SK-N-SH (cell line): ENCODE measurements at regions not wholly inside any gene's neighbourhood (a gene's known extent, or its start where the extent isn't known, plus 50 kb on each side); places are given as distances from the start of the nearest gene placed in this dataset.
A peak's percentile ranks its signal among the peaks of the same experiment; 100 is the strongest.

Experiments used
- CTCF ChIA-PET: fragments of 300-600, 350-600 bp; formaldehyde crosslinking; extraction: SDS; loops from one replicate; lab custom pipeline; 2021; lab: Yijun Ruan, JAX
- POLR2A ChIA-PET: fragments of 350-600 bp; sonication (Branson Sonifier 250); formaldehyde crosslinking; extraction: SDS; loops from one replicate; lab custom pipeline; 2020; ENCODE audit warnings: antibody characterized with exemption, inconsistent platforms; lab: Yijun Ruan, JAX
- DNase-seq: peaks from one replicate; pipeline ENCODE4 v3.0.0; 2012
- H2AFZ ChIP-seq: fragments of 200-600 bp; sonication (generic); 2 replicates; pipeline ENCODE4 v1.8.1; 2016; ENCODE audit warnings: antibody characterized with exemption, mild to moderate bottlenecking, low read depth
- H3F3A ChIP-seq: fragments of 200-600 bp; sonication (generic); replicated peaks from 2 replicates; pipeline ENCODE3; 2016; ENCODE audit warnings: antibody characterized with exemption, mild to moderate bottlenecking; ENCODE audit not compliant: insufficient read depth
- H3K27ac ChIP-seq, 2 experiments: fragments of 200-500 bp in 1 of 2; fragments of 200-600 bp in 1 of 2; sonication (Bioruptor generic) in 1 of 2; sonication (generic), shearing (Covaris generic) in 1 of 2; 2 replicates each; pipeline versions ENCODE4 v1.5.1 to v1.6.1; 2014 to 2016; ENCODE audit warnings: low read depth in 2 of 2, inconsistent platforms in 1 of 2, low read length in 1 of 2, mild to moderate bottlenecking in 1 of 2, mixed read lengths in 1 of 2
- H3K27me3 ChIP-seq: fragments of 200-600 bp; sonication (generic), shearing (Covaris generic); 2 replicates; pipeline ENCODE4 v1.6.1; 2016; ENCODE audit warnings: mixed run types; ENCODE audit not compliant: insufficient read depth
- H3K36me3 ChIP-seq, 2 experiments: fragments of 200-500 bp in 1 of 2; fragments of 200-600 bp in 1 of 2; sonication (Bioruptor generic) in 1 of 2; sonication (generic) in 1 of 2; replicated peaks in 1 of 2; 2 replicates each; pipeline versions ENCODE3 to v1.5.1; 2014 to 2016; ENCODE audit warnings: low read length in 1 of 2, mild to moderate bottlenecking in 1 of 2; ENCODE audit not compliant: insufficient read depth in 2 of 2, control insufficient read depth in 1 of 2
- H3K4me1 ChIP-seq, 2 experiments: fragments of 200-500 bp in 1 of 2; fragments of 200-600 bp in 1 of 2; sonication (Bioruptor generic) in 1 of 2; sonication (generic), shearing (Covaris generic) in 1 of 2; 2 replicates each; pipeline versions ENCODE4 v1.5.1 to v1.6.1; 2014 to 2016; ENCODE audit warnings: low read depth in 1 of 2, low read length in 1 of 2, mixed run types in 1 of 2; ENCODE audit not compliant: insufficient read depth in 2 of 2, control insufficient read depth in 1 of 2
- H3K4me2 ChIP-seq: fragments of 200-600 bp; sonication (generic), shearing (Covaris generic); 2 replicates; pipeline ENCODE4 v1.6.1; 2017; ENCODE audit warnings: mixed run types
- H3K4me3 ChIP-seq, 2 experiments: fragments of 200-500 bp in 1 of 2; fragments of 200-600 bp in 1 of 2; sonication (Bioruptor generic) in 1 of 2; sonication (generic), shearing (Covaris generic) in 1 of 2; 2 replicates each; pipeline versions ENCODE4 v1.5.1 to v1.8.1; 2014 to 2016; ENCODE audit warnings: low read depth in 2 of 2, inconsistent platforms in 1 of 2, low read length in 1 of 2, mild to moderate bottlenecking in 1 of 2, mixed read lengths in 1 of 2, moderate library complexity in 1 of 2
- H3K79me2 ChIP-seq: fragments of 200-600 bp; sonication (generic); 2 replicates; pipeline ENCODE4 v1.8.1; 2017; ENCODE audit warnings: mild to moderate bottlenecking; ENCODE audit not compliant: insufficient read depth
- H3K9ac ChIP-seq: fragments of 200-600 bp; sonication (generic); 2 replicates; pipeline ENCODE4 v1.6.1; 2017; ENCODE audit warnings: mixed run types
- H3K9me2 ChIP-seq: fragments of 200-600 bp; sonication (generic); 2 replicates; pipeline ENCODE4 v1.6.1; 2017; ENCODE audit warnings: mixed run types
- H3K9me3 ChIP-seq: fragments of 200-600 bp; sonication (generic); 2 replicates; pipeline ENCODE4 v1.6.1; 2017; ENCODE audit warnings: mixed run types, mild to moderate bottlenecking, moderate library complexity
- H4K20me1 ChIP-seq: fragments of 200-600 bp; sonication (generic); 2 replicates; pipeline ENCODE4 v1.6.1; 2017; ENCODE audit warnings: mild to moderate bottlenecking, mixed run types; ENCODE audit not compliant: insufficient read depth
- EZH2phosphoT487 ChIP-seq: fragments of 200-600 bp; sonication (generic); IDR thresholded peaks from 2 replicates; pipeline ENCODE4 v1.6.1; 2017; ENCODE audit warnings: low read depth, mixed run types, mild to moderate bottlenecking, antibody characterized with exemption, moderate library complexity, borderline replicate concordance
- FOSL2 ChIP-seq: IDR thresholded peaks from 2 replicates; pipeline ENCODE4 v1.4.0; 2012; ENCODE audit warnings: low read depth, mild to moderate bottlenecking, moderate library complexity, borderline replicate concordance
- FOXM1 ChIP-seq: IDR thresholded peaks from 2 replicates; pipeline ENCODE4 v1.4.0; 2012; ENCODE audit warnings: low read depth, mild to moderate bottlenecking
- GABPA ChIP-seq: IDR thresholded peaks from 2 replicates; pipeline ENCODE4 v1.4.0; 2012; ENCODE audit warnings: low read depth, mild to moderate bottlenecking
- JUND ChIP-seq: IDR thresholded peaks from 2 replicates; pipeline ENCODE4 v1.4.0; 2012
- MXI1 ChIP-seq: IDR thresholded peaks from 2 replicates; pipeline ENCODE4 v1.6.1; 2012; ENCODE audit warnings: mild to moderate bottlenecking, low read depth, low read length, improper control_type of control experiment
- RAD21 ChIP-seq: IDR thresholded peaks from 2 replicates; pipeline ENCODE4 v1.6.1; 2012; ENCODE audit warnings: mild to moderate bottlenecking, low read length
- RCOR1 ChIP-seq: fragments of 150-350 bp; IDR thresholded peaks from 2 replicates; pipeline ENCODE4 v1.6.1; 2017; ENCODE audit warnings: antibody characterized with exemption, low read length
- SIN3A ChIP-seq: IDR thresholded peaks from 2 replicates; pipeline ENCODE4 v1.6.1; 2012; ENCODE audit warnings: low read depth, mild to moderate bottlenecking, low read length, moderate library complexity, borderline replicate concordance
- TCF12 ChIP-seq: IDR thresholded peaks from 2 replicates; pipeline ENCODE4 v1.4.0; 2012
- TEAD4 ChIP-seq: IDR thresholded peaks from 2 replicates; pipeline ENCODE4 v1.4.0; 2012; ENCODE audit warnings: mild to moderate bottlenecking, borderline replicate concordance; ENCODE audit not compliant: insufficient read depth
- YY1 ChIP-seq: IDR thresholded peaks from 2 replicates; pipeline ENCODE4 v1.4.0; 2012; ENCODE audit warnings: low read depth, mild to moderate bottlenecking
- WGBS: methylation state at CpG from one replicate; pipeline ENCODE4 v1.1.6; 2017; ENCODE audit warnings: low lambda C conversion rate; 5-methylcytosine and 5-hydroxymethylcytosine counted together
- TF ChIP-seq, protein P1 (sequence below): IDR thresholded peaks from 2 replicates; pipeline ENCODE4 v1.6.1; 2012; ENCODE audit warnings: mild to moderate bottlenecking, low read depth, low read length, moderate library complexity
- TF ChIP-seq, protein P2 (sequence below): IDR thresholded peaks from 2 replicates; pipeline ENCODE4 v1.4.0; 2012; ENCODE audit warnings: low read depth
- TF ChIP-seq, protein P3 (sequence below): fragments of 200-600 bp; sonication (generic); IDR thresholded peaks from 2 replicates; pipeline ENCODE4 v1.6.1; 2017; ENCODE audit warnings: antibody characterized with exemption, mild to moderate bottlenecking, moderate library complexity
- TF ChIP-seq, protein P4 (sequence below): IDR thresholded peaks from 2 replicates; pipeline ENCODE4 v1.4.0; 2012; ENCODE audit warnings: low read depth, borderline replicate concordance

DNA sequence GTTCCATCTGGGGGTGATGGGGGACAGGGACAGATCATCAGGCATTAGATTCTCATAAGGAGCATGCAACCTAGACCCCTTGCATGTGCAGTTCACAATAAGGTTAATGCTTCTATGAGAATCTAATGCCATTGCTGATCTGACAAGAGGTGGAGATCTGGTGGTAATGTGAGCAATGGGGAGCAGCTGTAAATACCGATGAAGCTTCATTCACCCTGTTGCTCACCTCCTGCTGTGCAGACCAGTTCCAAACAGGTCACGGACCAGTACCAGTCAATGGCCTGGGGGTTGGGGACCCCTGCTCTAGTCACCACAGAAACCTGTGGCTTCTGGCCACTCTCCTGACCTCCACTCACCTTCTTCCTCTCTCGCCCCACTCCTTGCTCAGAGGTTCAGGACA lies 229.9 kb downstream of the PTPRU start:
- 22% methylated on average over 3 of the region's 3 CpGs for WGBS
- H3K9me2 ChIP-seq: no peaks in the 10 kb centered on the region
- no peaks in the 10 kb centered on the region for H3F3A ChIP-seq
- peaks cover 0 to 48% of the 10 kb centered on the region in 2 experiments; a peak in 2 of 4 replicates for H3K4me1 ChIP-seq
- no peak for TF ChIP-seq MXI1
- no peak for TF ChIP-seq YY1
- no peak for TF ChIP-seq TEAD4
- peak overlapping the region in 1 of 2 experiments; percentile 22; a peak in 1 of 4 replicates for H3K27ac ChIP-seq
- DNase-seq: no peak
- no peaks in the 10 kb centered on the region for H3K27me3 ChIP-seq
- no peak overlapping the region for H2AFZ ChIP-seq
- H3K79me2 ChIP-seq: no peaks in the 10 kb centered on the region
- H3K36me3 ChIP-seq: no peaks in the 10 kb centered on the region
- no peak overlapping the region for H3K4me3 ChIP-seq
- H3K9me3 ChIP-seq: no peaks in the 10 kb centered on the region
- H3K4me2 ChIP-seq: no peak overlapping the region
- POLR2A ChIA-PET: no interaction called here
- no peaks in the 10 kb centered on the region for H4K20me1 ChIP-seq
- CTCF ChIA-PET: no interaction called here
- no peak overlapping the region for H3K9ac ChIP-seq

DNA sequence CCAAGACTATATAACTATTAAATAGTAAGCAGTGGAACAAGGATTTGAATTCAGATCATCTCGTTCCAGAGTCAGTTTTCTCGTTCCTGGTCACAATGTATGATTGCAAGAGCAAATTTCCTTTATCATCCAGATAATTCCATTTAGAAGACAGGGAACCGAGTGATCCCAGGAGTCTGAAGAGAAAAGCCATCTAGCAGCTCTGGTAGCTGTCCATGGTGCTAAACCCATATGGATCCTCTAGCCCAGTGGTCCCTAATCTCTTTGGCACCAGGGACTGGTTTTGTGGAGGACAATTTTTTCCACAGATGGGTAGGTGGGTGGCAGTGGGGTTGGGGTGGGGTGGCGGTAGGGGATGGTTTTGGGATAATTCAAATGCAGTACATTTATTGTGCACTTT lies 229.4 kb downstream of the PTPRU start:
- H3K4me1 ChIP-seq: peaks cover 0 to 48% of the 10 kb centered on the region in 2 experiments; a peak in 2 of 4 replicates
- no peak overlapping the region for H2AFZ ChIP-seq
- 16% methylated on average over 4 of the region's 4 CpGs for WGBS
- no peaks in the 10 kb centered on the region for H4K20me1 ChIP-seq
- H3K4me2 ChIP-seq: no peak overlapping the region
- H3F3A ChIP-seq: no peaks in the 10 kb centered on the region
- no peaks in the 10 kb centered on the region for H3K27me3 ChIP-seq
- no peak for DNase-seq
- no peak overlapping the region for H3K27ac ChIP-seq
- TF ChIP-seq, protein P1, sequence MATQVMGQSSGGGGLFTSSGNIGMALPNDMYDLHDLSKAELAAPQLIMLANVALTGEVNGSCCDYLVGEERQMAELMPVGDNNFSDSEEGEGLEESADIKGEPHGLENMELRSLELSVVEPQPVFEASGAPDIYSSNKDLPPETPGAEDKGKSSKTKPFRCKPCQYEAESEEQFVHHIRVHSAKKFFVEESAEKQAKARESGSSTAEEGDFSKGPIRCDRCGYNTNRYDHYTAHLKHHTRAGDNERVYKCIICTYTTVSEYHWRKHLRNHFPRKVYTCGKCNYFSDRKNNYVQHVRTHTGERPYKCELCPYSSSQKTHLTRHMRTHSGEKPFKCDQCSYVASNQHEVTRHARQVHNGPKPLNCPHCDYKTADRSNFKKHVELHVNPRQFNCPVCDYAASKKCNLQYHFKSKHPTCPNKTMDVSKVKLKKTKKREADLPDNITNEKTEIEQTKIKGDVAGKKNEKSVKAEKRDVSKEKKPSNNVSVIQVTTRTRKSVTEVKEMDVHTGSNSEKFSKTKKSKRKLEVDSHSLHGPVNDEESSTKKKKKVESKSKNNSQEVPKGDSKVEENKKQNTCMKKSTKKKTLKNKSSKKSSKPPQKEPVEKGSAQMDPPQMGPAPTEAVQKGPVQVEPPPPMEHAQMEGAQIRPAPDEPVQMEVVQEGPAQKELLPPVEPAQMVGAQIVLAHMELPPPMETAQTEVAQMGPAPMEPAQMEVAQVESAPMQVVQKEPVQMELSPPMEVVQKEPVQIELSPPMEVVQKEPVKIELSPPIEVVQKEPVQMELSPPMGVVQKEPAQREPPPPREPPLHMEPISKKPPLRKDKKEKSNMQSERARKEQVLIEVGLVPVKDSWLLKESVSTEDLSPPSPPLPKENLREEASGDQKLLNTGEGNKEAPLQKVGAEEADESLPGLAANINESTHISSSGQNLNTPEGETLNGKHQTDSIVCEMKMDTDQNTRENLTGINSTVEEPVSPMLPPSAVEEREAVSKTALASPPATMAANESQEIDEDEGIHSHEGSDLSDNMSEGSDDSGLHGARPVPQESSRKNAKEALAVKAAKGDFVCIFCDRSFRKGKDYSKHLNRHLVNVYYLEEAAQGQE: peak; percentile 87
- no peak for TF ChIP-seq RCOR1
- CTCF ChIA-PET: no interaction called here
- no peaks in the 10 kb centered on the region for H3K9me2 ChIP-seq
- POLR2A ChIA-PET: no interaction called here
- no peaks in the 10 kb centered on the region for H3K79me2 ChIP-seq
- no peaks in the 10 kb centered on the region for H3K36me3 ChIP-seq
- H3K9me3 ChIP-seq: no peaks in the 10 kb centered on the region
- H3K4me3 ChIP-seq: no peak overlapping the region
- no peak overlapping the region for H3K9ac ChIP-seq

DNA sequence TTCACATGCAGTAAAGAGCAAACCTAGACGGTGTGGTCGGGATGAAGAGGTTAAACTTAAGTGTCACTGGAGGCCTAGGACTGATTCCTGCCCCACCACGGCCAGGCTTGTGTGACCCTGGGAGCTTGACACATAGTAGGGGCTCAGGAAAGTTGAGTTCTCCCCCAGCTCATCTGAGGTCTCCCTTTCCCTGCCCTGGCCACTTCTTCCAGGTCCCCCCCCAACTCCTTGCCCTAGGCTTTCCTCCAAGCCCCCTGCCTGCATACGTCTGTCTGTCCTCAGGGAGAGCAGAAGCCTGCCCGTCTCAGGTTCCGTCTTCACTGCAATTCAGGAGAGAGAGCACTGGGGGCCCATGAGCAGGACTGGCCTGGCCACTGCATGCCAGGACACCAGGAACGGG lies 225.8 kb downstream of the PTPRU start:
- no peaks in the 10 kb centered on the region for H4K20me1 ChIP-seq
- CTCF ChIA-PET: interaction anchor here (1.1 kb wide), 1 partner anchor 36 kb away, joined by 3 read pairs; no protein-coding TSS in a partner anchor
- 31% methylated on average over 4 of the region's 7 CpGs for WGBS
- TF ChIP-seq, protein P2, sequence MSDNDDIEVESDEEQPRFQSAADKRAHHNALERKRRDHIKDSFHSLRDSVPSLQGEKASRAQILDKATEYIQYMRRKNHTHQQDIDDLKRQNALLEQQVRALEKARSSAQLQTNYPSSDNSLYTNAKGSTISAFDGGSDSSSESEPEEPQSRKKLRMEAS: no peak
- no peak for TF ChIP-seq RAD21
- TF ChIP-seq TEAD4: no peak
- TF ChIP-seq GABPA: no peak
- TF ChIP-seq FOSL2: no peak
- TF ChIP-seq, protein P3, sequence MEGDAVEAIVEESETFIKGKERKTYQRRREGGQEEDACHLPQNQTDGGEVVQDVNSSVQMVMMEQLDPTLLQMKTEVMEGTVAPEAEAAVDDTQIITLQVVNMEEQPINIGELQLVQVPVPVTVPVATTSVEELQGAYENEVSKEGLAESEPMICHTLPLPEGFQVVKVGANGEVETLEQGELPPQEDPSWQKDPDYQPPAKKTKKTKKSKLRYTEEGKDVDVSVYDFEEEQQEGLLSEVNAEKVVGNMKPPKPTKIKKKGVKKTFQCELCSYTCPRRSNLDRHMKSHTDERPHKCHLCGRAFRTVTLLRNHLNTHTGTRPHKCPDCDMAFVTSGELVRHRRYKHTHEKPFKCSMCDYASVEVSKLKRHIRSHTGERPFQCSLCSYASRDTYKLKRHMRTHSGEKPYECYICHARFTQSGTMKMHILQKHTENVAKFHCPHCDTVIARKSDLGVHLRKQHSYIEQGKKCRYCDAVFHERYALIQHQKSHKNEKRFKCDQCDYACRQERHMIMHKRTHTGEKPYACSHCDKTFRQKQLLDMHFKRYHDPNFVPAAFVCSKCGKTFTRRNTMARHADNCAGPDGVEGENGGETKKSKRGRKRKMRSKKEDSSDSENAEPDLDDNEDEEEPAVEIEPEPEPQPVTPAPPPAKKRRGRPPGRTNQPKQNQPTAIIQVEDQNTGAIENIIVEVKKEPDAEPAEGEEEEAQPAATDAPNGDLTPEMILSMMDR: no peak
- TF ChIP-seq JUND: no peak
- TF ChIP-seq, protein P4, sequence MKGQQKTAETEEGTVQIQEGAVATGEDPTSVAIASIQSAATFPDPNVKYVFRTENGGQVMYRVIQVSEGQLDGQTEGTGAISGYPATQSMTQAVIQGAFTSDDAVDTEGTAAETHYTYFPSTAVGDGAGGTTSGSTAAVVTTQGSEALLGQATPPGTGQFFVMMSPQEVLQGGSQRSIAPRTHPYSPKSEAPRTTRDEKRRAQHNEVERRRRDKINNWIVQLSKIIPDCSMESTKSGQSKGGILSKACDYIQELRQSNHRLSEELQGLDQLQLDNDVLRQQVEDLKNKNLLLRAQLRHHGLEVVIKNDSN: no peak
- no peak for TF ChIP-seq SIN3A
- TF ChIP-seq FOXM1: no peak
- no peak for TF ChIP-seq EZH2phosphoT487
- TF ChIP-seq TCF12: no peak

More for the DNA sequence above, 225.8 kb downstream of the PTPRU start:
- POLR2A ChIA-PET: no interaction called here
- Histone ChIP-seq H3K79me2 (no peaks in the 10 kb centered on the region), H2AFZ (no peak overlapping the region), H3K27me3 (no peaks in the 10 kb centered on the region), H3K9me3 (no peaks in the 10 kb centered on the region), H3K9me2 (no peaks in the 10 kb centered on the region), H3K9ac (no peak overlapping the region), H3K4me2 (no peak overlapping the region), H3K4me1 (peaks cover 0 to 45% of the 10 kb centered on the region in 2 experiments; a peak in 1 of 4 replicates), H3F3A (no peaks in the 10 kb centered on the region), H3K27ac (peak overlapping the region in 1 of 2 experiments; percentile 43; a peak in 1 of 4 replicates), H3K4me3 (no peak overlapping the region), H3K36me3 (no peaks in the 10 kb centered on the region)
- no peak for DNase-seq
